Adrenal gland (tissue), 9 donors: ENCODE measurements at regions not wholly inside any gene's neighbourhood (a gene's known extent, or its start where the extent isn't known, plus 50 kb on each side); places are given as distances from the start of the nearest gene placed in this dataset.

Source experiments
- DNase-seq, 7 donors: peaks; one replicate each; pipeline ENCODE4 v3.0.0-alpha.2; 2019 to 2020
- H3K27ac ChIP-seq, 5 donors: fragments of 200-600 bp; sonication (generic) in 4 of 5; 1 replicate in 3 of 5; 2 replicates in 2 of 5; pipeline versions ENCODE4 v1.5.1 to v1.8.0; 2016 to 2020; ENCODE audit warnings: mild to moderate bottlenecking in 1 of 5
- H3K27me3 ChIP-seq: fragments of 200-600 bp; 2 replicates; pipeline ENCODE4 v1.8.0; 2021
- H3K36me3 ChIP-seq, 2 donors: fragments of 200-600 bp; replicated peaks in 1 of 2; 1 replicate in 1 of 2; 2 replicates in 1 of 2; pipeline versions ENCODE4 v1.5.1 to v1.8.0; 2018 to 2022
- H3K4me1 ChIP-seq, 2 donors: fragments of 200-600 bp; replicated peaks in 1 of 2; 1 replicate in 1 of 2; 2 replicates in 1 of 2; pipeline versions ENCODE4 v1.5.1 to v1.8.0; 2018 to 2021
- H3K4me3 ChIP-seq, 4 donors: fragments of 200-600 bp; sonication (generic) in 3 of 4; one replicate each; pipeline ENCODE4 v1.5.1; 2016 to 2018
- H3K9me3 ChIP-seq, 3 donors: fragments of 200-600 bp; sonication (generic) in 1 of 3; replicated peaks in 1 of 3; 1 replicate in 2 of 3; 2 replicates in 1 of 3; pipeline versions ENCODE4 v1.5.1 to v1.8.0; 2016 to 2021
- POLR2A ChIP-seq, 2 donors: fragments of 450-650 bp; IDR thresholded peaks; one replicate each; pipeline ENCODE4 v1.6.1; 2017; ENCODE audit warnings: antibody characterized with exemption in 2 of 2, mild to moderate bottlenecking in 2 of 2, moderate library complexity in 1 of 2
- WGBS, 4 donors: extraction: QIAGEN DNeasy Blood & Tissue Kit in 2 of 4; methylation state at CpG; one replicate each; pipeline versions ENCODE4 v1.1.5 to v1.1.7; 2013 to 2017; 5-methylcytosine and 5-hydroxymethylcytosine counted together
- intact Hi-C, 2 donors: fragments of 100-400 bp; cut with DNase I; formaldehyde crosslinking; loops; one replicate each; pipeline versions ENCODE4 v1.14.1 to v1.15.0; 2022 to 2023
- TF ChIP-seq, protein P1 (sequence below), 6 experiments: fragments of 450-650 bp in 4 of 6; fragments of 200-600 bp in 2 of 6; sonication (generic) in 1 of 6; IDR thresholded peaks; 1 replicate in 5 of 6; 2 replicates in 1 of 6; pipeline versions ENCODE4 v1.5.1 to v1.8.0; 2016 to 2021; ENCODE audit warnings: antibody characterized with exemption in 6 of 6, mild to moderate bottlenecking in 2 of 6, moderate library complexity in 1 of 6
- donor health status: healthy with polysubstance abuse.
- donor health status: Bipolar disorder and iron deficiency.
- donor health status: DM: yes; HTN: yes; CAD: no.
- donor health status: DM: no; HTN: no; CAD: no.
- donor health status: DM: no; HTN: no; CAD: no.

DNA sequence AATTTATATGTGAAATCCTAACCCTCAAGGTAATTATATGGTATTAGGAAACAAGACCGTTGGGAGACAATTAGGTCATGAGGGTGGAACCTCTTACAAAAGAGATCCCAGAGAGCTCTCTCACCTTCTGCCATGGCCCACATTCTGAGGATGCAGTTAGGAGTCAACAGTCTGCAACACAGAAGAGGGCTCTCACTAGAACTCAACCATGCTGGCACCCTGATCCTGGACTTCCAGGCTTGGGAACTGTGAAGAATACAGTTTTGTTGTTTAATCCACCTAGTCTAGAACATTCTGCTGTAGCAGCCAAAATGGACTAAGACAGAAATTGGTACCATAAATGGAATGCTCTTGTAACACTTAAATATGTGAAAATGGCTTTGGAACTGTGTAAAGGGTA is 278.8 kb upstream of the GALNTL6 start:
- Histone ChIP-seq H3K27ac (no peak overlapping the region), H3K4me3 (no peak overlapping the region), H3K36me3 (no peaks in the 10 kb centered on the region), H3K27me3 (no peaks in the 10 kb centered on the region), H3K4me1 (no peaks in the 10 kb centered on the region), H3K9me3 (no peaks in the 10 kb centered on the region)
- TF ChIP-seq, protein P1, sequence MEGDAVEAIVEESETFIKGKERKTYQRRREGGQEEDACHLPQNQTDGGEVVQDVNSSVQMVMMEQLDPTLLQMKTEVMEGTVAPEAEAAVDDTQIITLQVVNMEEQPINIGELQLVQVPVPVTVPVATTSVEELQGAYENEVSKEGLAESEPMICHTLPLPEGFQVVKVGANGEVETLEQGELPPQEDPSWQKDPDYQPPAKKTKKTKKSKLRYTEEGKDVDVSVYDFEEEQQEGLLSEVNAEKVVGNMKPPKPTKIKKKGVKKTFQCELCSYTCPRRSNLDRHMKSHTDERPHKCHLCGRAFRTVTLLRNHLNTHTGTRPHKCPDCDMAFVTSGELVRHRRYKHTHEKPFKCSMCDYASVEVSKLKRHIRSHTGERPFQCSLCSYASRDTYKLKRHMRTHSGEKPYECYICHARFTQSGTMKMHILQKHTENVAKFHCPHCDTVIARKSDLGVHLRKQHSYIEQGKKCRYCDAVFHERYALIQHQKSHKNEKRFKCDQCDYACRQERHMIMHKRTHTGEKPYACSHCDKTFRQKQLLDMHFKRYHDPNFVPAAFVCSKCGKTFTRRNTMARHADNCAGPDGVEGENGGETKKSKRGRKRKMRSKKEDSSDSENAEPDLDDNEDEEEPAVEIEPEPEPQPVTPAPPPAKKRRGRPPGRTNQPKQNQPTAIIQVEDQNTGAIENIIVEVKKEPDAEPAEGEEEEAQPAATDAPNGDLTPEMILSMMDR (IDR thresholded peaks at IDR 0.05): no peak
- no peak for TF ChIP-seq POLR2A (IDR thresholded peaks at IDR 0.05)
- WGBS, 4 donors: 61 to 73% (median 71%) methylated on average over 1 of the region's 1 CpG
- DNase-seq: no peak
- intact Hi-C loops: no loop called here

DNA sequence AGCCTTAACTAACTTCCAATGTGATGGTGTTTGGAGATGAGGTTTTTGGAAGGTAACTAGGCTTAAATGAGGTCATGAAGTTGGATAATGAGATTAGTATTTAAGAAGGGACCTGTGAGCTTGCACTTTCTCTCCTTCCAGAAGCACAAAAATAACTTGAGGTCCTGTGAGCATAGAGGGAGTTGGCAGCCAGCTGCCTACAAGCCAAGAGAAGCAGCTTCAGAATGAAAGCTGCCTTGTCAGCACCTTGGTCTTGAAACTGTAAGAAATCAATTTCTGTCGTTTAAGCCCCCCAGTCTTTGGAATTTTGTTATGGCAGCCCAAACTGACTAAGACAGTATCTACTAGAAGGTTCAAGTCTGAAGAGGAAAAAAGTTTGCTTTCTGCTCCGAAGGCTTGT is 280.2 kb upstream of the GALNTL6 start:
- TF ChIP-seq, protein P1 (IDR thresholded peaks at IDR 0.05): no peak
- TF ChIP-seq POLR2A (IDR thresholded peaks at IDR 0.05): no peak
- Histone ChIP-seq H3K9me3 (no peaks in the 10 kb centered on the region), H3K36me3 (no peaks in the 10 kb centered on the region), H3K4me1 (no peaks in the 10 kb centered on the region), H3K27me3 (no peaks in the 10 kb centered on the region), H3K27ac (no peak overlapping the region), H3K4me3 (no peak overlapping the region)
- DNase-seq: no peak
- WGBS, 4 donors: 54 to 64% (median 61%) methylated on average over 2 of the region's 2 CpGs
- intact Hi-C loops: no loop called here

- TF ChIP-seq, protein P1 (IDR thresholded peaks at IDR 0.05): no peak
- no peak for TF ChIP-seq POLR2A (IDR thresholded peaks at IDR 0.05)
- 57 to 72% (median 66%) methylated on average over 5 of the region's 5 CpGs for WGBS, 4 donors
- Histone ChIP-seq H3K27me3 (no peaks in the 10 kb centered on the region), H3K27ac (no peak overlapping the region), H3K36me3 (no peaks in the 10 kb centered on the region), H3K9me3 (no peaks in the 10 kb centered on the region), H3K4me1 (no peaks in the 10 kb centered on the region), H3K4me3 (no peak overlapping the region)
- DNase-seq: no peak
- intact Hi-C loops: no loop called here
These were observed 288.3 kb upstream of the GALNTL6 start for GRCh38 chr4:171524903-171525302.

DNA sequence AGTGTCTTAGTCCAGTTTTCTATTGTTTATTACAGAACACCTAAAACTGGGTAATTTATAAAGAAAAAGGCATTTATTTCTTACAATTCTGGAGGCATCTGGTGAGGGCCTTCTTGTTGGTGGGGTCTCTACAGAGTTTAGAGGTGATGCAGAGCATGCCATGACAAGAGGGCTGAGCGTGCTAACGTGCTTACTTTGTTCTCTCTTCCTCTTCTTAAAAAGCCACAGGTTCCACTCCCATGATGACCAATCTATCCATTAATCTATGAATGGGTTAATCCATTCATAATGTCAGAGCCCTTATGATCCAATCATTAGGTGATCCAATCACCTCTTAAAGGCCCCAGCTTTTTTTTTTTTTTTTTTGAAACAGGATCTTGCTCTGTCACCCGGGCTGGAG is 291.5 kb upstream of the GALNTL6 start:
- 55 to 61% (median 56%) methylated on average over 3 of the region's 3 CpGs for WGBS, 4 donors
- no peak for DNase-seq
- TF ChIP-seq POLR2A (IDR thresholded peaks at IDR 0.05): no peak
- H3K9me3 ChIP-seq: no peaks in the 10 kb centered on the region
- H3K27me3 ChIP-seq: no peaks in the 10 kb centered on the region
- no peaks in the 10 kb centered on the region for H3K36me3 ChIP-seq
- H3K4me3 ChIP-seq: no peak overlapping the region
- no peaks in the 10 kb centered on the region for H3K4me1 ChIP-seq
- H3K27ac ChIP-seq: no peak overlapping the region
- intact Hi-C loops: no loop called here

GRCh38 chr4:171519457-171519856 is 293.7 kb upstream of the GALNTL6 start:
- H3K9me3 ChIP-seq: no peaks in the 10 kb centered on the region

More at GRCh38 chr4:171519457-171519856, 293.7 kb upstream of the GALNTL6 start:
- no peak for DNase-seq
- WGBS, 4 donors: 78 to 89% (median 79%) methylated on average over 4 of the region's 4 CpGs
- Histone ChIP-seq H3K4me1 (no peaks in the 10 kb centered on the region), H3K27me3 (no peaks in the 10 kb centered on the region), H3K36me3 (no peaks in the 10 kb centered on the region), H3K4me3 (no peak overlapping the region), H3K27ac (no peak overlapping the region)
- intact Hi-C loops: no loop called here
- TF ChIP-seq, protein P1 (IDR thresholded peaks at IDR 0.05): no peak
- TF ChIP-seq POLR2A (IDR thresholded peaks at IDR 0.05): no peak
